HepG2 (cell line): ENCODE measurements at regions not wholly inside any gene's neighbourhood (a gene's known extent, or its start where the extent isn't known, plus 50 kb on each side); places are given as distances from the start of the nearest gene placed in this dataset.

Experiments used
- ATAC-seq: fragments of 200-7000 bp; cut with Tn5 transposase; 3 replicates; pipeline ENCODE4 v1.9.1; 2020; ENCODE audit warnings: mild to moderate bottlenecking, moderate library complexity
- BruUV-seq: library from RNA; stranded (reverse); fragments of 400-500 nt; replicated peaks from 2 replicates; lab custom pipeline; 2021; lab: Mats Ljungman, UMichigan
- CTCF ChIA-PET: fragments of 300-600 bp; formaldehyde crosslinking; extraction: SDS; loops from one replicate; lab custom pipeline; 2021; ENCODE audit warnings: low total read pairs, inconsistent platforms, low intra/inter-chr PET ratio; lab: Yijun Ruan, JAX
- POLR2A ChIA-PET: fragments of 350-600 bp; sonication (Branson Sonifier 250); formaldehyde crosslinking; loops from one replicate; lab custom pipeline; 2020; ENCODE audit warnings: antibody characterized with exemption, inconsistent platforms; lab: Yijun Ruan, JAX
- DNase-seq: peaks from one replicate; pipeline ENCODE4 v3.0.0-alpha.2; 2015; ENCODE audit warnings: low spot score
- FAIRE-seq: peaks from 3 replicates; lab custom pipeline; 2011; peaks lifted over from hg19 to GRCh38; lab: Jason Lieb, UNC
- H2AFZ ChIP-seq: one replicate; pipeline ENCODE4 v1.6.1; 2011; ENCODE audit warnings: low read length, inconsistent platforms
- H3K27ac ChIP-seq: fragments of 300-600 bp; 3 replicates; pipeline ENCODE4 v1.8.0; 2011; ENCODE audit warnings: mixed run types, mild to moderate bottlenecking, mixed read lengths, low read length, inconsistent platforms; ENCODE audit not compliant: insufficient read depth; ENCODE audit errors: extremely low read length
- H3K27me3 ChIP-seq, 2 experiments: fragments of 200-600 bp in 1 of 2; 2 replicates in 1 of 2; 3 replicates in 1 of 2; pipeline versions ENCODE4 v1.6.0 to v1.8.0; 2011; ENCODE audit warnings: low read length in 2 of 2, mild to moderate bottlenecking in 2 of 2, moderate library complexity in 2 of 2, inconsistent platforms in 1 of 2; ENCODE audit not compliant: insufficient read depth in 2 of 2, control insufficient read depth in 1 of 2
- H3K36me3 ChIP-seq, 2 experiments: fragments of 200-600 bp in 1 of 2; replicated peaks in 1 of 2; 2 replicates in 1 of 2; 3 replicates in 1 of 2; pipeline versions ENCODE4 v1.5.1 to v1.8.0; 2011; ENCODE audit warnings: low read length in 2 of 2, inconsistent platforms in 1 of 2; ENCODE audit not compliant: insufficient read depth in 2 of 2, control insufficient read depth in 1 of 2
- H3K4me1 ChIP-seq: 2 replicates; pipeline ENCODE4 v1.5.1; 2012; ENCODE audit warnings: low read length, inconsistent platforms; ENCODE audit not compliant: insufficient read depth
- H3K4me2 ChIP-seq: 2 replicates; pipeline ENCODE4 v1.6.0; 2011; ENCODE audit warnings: low read depth, low read length, inconsistent platforms
- H3K4me3 ChIP-seq, 3 experiments: fragments of 200-600 bp in 1 of 3; sonication (generic), shearing (Covaris generic) in 1 of 3; replicated peaks in 1 of 3; 2 replicates each; pipeline ENCODE4 v1.5.1; 2011 to 2016; ENCODE audit warnings: low read length in 3 of 3, inconsistent platforms in 2 of 3, low read depth in 2 of 3, mild to moderate bottlenecking in 2 of 3, control low read depth in 1 of 3, mixed read lengths in 1 of 3; ENCODE audit not compliant: insufficient read depth in 1 of 3
- H3K79me2 ChIP-seq: one replicate; pipeline ENCODE4 v1.6.1; 2011; ENCODE audit warnings: low read length, inconsistent platforms; ENCODE audit not compliant: insufficient read depth
- H3K9ac ChIP-seq: 2 replicates; pipeline ENCODE4 v1.6.0; 2011; ENCODE audit warnings: mild to moderate bottlenecking, low read depth, low read length, inconsistent platforms; ENCODE audit not compliant: insufficient read depth
- H3K9me3 ChIP-seq: 2 replicates; pipeline ENCODE4 v1.5.1; 2012; ENCODE audit warnings: mild to moderate bottlenecking, low read length
- H4K20me1 ChIP-seq: 2 replicates; pipeline ENCODE4 v1.6.0; 2011; ENCODE audit warnings: inconsistent platforms, mild to moderate bottlenecking, low read length, moderate library complexity; ENCODE audit not compliant: insufficient read depth
- ATF7-NPFF ChIP-seq: sonication (generic); formaldehyde crosslinking; IDR thresholded peaks from 2 replicates; pipeline ENCODE4 v1.8.1; 2023; ENCODE audit warnings: mild to moderate bottlenecking, low read depth, missing genetic modification reagents, moderate library complexity
- CEBPB ChIP-seq: IDR thresholded peaks from 2 replicates; pipeline ENCODE4 v1.6.1; 2011; ENCODE audit warnings: low read depth, low read length, improper control_type of control experiment, borderline replicate concordance
- JARID2 ChIP-seq: sonication (generic); formaldehyde crosslinking; IDR thresholded peaks from 2 replicates; pipeline ENCODE4 v1.8.1; 2023; ENCODE audit warnings: missing genetic modification reagents, inconsistent platforms; ENCODE audit not compliant: insufficient replicate concordance
- KLF11 ChIP-seq: IDR thresholded peaks from 2 replicates; pipeline ENCODE4 v1.6.1; 2016; ENCODE audit warnings: missing compliant biosample characterization
- TSC22D2 ChIP-seq: sonication (generic); formaldehyde crosslinking; IDR thresholded peaks from 2 replicates; pipeline ENCODE4 v1.5.1; 2020; ENCODE audit warnings: missing genetic modification reagents, mild to moderate bottlenecking, borderline replicate concordance
- ZNF432 ChIP-seq: sonication (generic); formaldehyde crosslinking; IDR thresholded peaks from 2 replicates; pipeline ENCODE4 v1.5.0; 2020; ENCODE audit warnings: missing genetic modification reagents, mild to moderate bottlenecking, borderline replicate concordance
- WGBS: methylation state at CpG from one replicate; pipeline ENCODE4 v1.1.6; 2017; ENCODE audit warnings: low lambda C conversion rate; 5-methylcytosine and 5-hydroxymethylcytosine counted together
- in situ Hi-C: cut with HindIII; loops from 2 replicates; pipeline ENCODE4 v1.10.0; 2017; ENCODE audit warnings: low pct_unique_long_range_greater_than_20kb; ENCODE audit not compliant: extremely low pct_ligation_motif_present
- intact Hi-C: fragments of 100-400 bp; cut with micrococcal nuclease; formaldehyde crosslinking; loops from one replicate; pipeline ENCODE4 v1.10.0; 2022; ENCODE audit not compliant: unreplicated experiment
- TF ChIP-seq, protein P1 (sequence below): sonication (generic); formaldehyde crosslinking; IDR thresholded peaks from 2 replicates; pipeline ENCODE4 v1.4.0; 2020; ENCODE audit warnings: missing genetic modification reagents
- TF ChIP-seq, protein P2 (sequence below): IDR thresholded peaks from 2 replicates; pipeline ENCODE4 v1.6.1; 2016; ENCODE audit warnings: mild to moderate bottlenecking
- TF ChIP-seq, protein P3 (sequence below): sonication (generic); formaldehyde crosslinking; IDR thresholded peaks from 2 replicates; pipeline ENCODE4 v1.5.0; 2020; ENCODE audit warnings: missing genetic modification reagents
- TF ChIP-seq, protein P4 (sequence below): sonication (generic); formaldehyde crosslinking; IDR thresholded peaks from 2 replicates; pipeline ENCODE4 v1.4.0; 2020; ENCODE audit warnings: mild to moderate bottlenecking, missing genetic modification reagents

DNA sequence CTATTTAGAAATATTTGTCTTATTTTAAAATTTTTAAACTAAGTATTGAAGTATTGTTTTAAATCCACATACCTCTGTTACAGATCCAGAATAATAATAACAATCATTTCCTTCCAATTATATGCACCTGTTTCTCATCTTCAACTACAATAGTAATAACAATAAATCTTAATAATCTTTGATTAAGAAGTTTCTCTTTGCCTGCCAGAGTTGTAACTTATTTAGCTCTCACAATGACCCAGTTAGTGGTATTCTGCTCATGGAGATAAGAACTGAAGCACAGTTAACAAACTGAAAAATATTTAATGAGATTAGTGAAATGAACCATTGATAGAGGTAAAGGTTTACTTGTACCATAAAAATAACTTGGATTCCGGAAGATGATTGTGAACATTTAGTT is 796.3 kb downstream of the LUZP2 start (continued):
- TF ChIP-seq, protein P1, sequence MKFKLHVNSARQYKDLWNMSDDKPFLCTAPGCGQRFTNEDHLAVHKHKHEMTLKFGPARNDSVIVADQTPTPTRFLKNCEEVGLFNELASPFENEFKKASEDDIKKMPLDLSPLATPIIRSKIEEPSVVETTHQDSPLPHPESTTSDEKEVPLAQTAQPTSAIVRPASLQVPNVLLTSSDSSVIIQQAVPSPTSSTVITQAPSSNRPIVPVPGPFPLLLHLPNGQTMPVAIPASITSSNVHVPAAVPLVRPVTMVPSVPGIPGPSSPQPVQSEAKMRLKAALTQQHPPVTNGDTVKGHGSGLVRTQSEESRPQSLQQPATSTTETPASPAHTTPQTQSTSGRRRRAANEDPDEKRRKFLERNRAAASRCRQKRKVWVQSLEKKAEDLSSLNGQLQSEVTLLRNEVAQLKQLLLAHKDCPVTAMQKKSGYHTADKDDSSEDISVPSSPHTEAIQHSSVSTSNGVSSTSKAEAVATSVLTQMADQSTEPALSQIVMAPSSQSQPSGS (CRISPR knock-in tag), result no peak

DNA sequence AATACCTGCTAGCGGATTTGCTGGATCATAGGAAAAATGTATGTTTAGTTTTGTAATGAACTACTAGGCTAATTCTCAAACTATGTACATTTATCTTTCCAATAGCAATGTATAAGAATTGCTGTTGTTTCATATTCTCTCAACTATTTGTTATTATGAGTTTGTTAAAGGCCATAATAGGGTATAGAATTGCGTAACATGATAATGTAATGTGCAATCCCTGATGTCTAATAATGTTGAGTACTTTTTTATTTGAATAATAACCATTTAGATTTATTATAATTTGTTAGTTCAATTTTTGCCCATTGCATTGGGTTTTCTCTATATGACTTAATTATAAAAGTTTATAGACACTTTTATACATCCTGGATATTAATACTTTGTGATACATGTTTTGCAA is 801.6 kb downstream of the LUZP2 start:
- no peak for FAIRE-seq
- no peak overlapping the region for H2AFZ ChIP-seq
- TF ChIP-seq ATF7-NPFF (no peak), KLF11 (no peak), TSC22D2 (CRISPR knock-in tag) (no peak), CEBPB (peak; percentile 69)
- TF ChIP-seq, all 625 proteins: peak for 1
- Histone ChIP-seq H3K36me3 (no peaks in the 10 kb centered on the region), H3K79me2 (no peaks in the 10 kb centered on the region), H3K4me3 (no peak overlapping the region), H3K27ac (no peak overlapping the region), H3K9ac (no peak overlapping the region), H4K20me1 (no peaks in the 10 kb centered on the region), H3K27me3 (no peaks in the 10 kb centered on the region), H3K4me2 (no peak overlapping the region), H3K9me3 (peaks cover 42% of the 10 kb centered on the region), H3K4me1 (no peaks in the 10 kb centered on the region)
- 49% methylated on average over 2 of the region's 2 CpGs for WGBS
- no peak for ATAC-seq
- in situ Hi-C loops (no loop called here), intact Hi-C loops (no loop called here)
- DNase-seq, result no peak
- no TSS peak for BruUV-seq
- ChIA-PET POLR2A (no interaction called here), CTCF (no interaction called here)

DNA sequence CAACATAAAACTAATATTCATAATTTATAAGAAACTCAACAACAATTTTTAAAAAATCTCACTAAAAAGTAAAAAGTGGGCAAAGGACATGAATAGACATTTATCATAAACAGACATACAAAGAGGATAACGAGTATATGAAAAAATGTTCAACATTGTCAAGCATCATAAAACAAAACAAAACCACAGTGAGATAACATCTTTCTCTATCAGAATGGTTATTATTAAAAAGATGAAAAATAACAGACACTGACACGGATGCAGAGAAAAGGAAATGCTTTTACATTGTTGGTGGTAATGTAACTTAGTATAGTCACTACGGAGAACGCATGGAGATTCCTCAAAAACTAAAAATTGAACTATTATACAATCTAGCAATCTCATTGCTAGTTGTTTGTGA is 813.0 kb downstream of the LUZP2 start:
- ChIA-PET CTCF (no interaction called here), POLR2A (no interaction called here)
- Histone ChIP-seq H3K4me2 (no peak overlapping the region), H3K79me2 (no peaks in the 10 kb centered on the region), H3K36me3 (no peaks in the 10 kb centered on the region), H3K9me3 (peaks cover 29% of the 10 kb centered on the region; the same call in 1 of the 2 replicates), H2AFZ (no peak overlapping the region), H3K4me3 (no peak overlapping the region), H3K27ac (no peak overlapping the region), H4K20me1 (no peaks in the 10 kb centered on the region), H3K4me1 (no peaks in the 10 kb centered on the region), H3K27me3 (no peaks in the 10 kb centered on the region), H3K9ac (no peak overlapping the region)
- ATAC-seq (no peak), DNase-seq (no peak), FAIRE-seq (no peak)
- intact Hi-C loops (no loop called here), in situ Hi-C loops (no loop called here)
- BruUV-seq, result no TSS peak
- 18% methylated on average over 4 of the region's 4 CpGs for WGBS
- TF ChIP-seq JARID2 (CRISPR knock-in tag) (no peak), ZNF432 (CRISPR knock-in tag) (no peak)
- TF ChIP-seq, protein P2, sequence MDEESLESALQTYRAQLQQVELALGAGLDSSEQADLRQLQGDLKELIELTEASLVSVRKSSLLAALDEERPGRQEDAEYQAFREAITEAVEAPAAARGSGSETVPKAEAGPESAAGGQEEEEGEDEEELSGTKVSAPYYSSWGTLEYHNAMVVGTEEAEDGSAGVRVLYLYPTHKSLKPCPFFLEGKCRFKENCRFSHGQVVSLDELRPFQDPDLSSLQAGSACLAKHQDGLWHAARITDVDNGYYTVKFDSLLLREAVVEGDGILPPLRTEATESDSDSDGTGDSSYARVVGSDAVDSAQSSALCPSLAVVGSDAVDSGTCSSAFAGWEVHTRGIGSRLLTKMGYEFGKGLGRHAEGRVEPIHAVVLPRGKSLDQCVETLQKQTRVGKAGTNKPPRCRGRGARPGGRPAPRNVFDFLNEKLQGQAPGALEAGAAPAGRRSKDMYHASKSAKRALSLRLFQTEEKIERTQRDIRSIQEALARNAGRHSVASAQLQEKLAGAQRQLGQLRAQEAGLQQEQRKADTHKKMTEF, result no peak
- TF ChIP-seq, protein P3, sequence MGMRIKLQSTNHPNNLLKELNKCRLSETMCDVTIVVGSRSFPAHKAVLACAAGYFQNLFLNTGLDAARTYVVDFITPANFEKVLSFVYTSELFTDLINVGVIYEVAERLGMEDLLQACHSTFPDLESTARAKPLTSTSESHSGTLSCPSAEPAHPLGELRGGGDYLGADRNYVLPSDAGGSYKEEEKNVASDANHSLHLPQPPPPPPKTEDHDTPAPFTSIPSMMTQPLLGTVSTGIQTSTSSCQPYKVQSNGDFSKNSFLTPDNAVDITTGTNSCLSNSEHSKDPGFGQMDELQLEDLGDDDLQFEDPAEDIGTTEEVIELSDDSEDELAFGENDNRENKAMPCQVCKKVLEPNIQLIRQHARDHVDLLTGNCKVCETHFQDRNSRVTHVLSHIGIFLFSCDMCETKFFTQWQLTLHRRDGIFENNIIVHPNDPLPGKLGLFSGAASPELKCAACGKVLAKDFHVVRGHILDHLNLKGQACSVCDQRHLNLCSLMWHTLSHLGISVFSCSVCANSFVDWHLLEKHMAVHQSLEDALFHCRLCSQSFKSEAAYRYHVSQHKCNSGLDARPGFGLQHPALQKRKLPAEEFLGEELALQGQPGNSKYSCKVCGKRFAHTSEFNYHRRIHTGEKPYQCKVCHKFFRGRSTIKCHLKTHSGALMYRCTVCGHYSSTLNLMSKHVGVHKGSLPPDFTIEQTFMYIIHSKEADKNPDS (CRISPR knock-in tag), result no peak
- TF ChIP-seq, protein P4, sequence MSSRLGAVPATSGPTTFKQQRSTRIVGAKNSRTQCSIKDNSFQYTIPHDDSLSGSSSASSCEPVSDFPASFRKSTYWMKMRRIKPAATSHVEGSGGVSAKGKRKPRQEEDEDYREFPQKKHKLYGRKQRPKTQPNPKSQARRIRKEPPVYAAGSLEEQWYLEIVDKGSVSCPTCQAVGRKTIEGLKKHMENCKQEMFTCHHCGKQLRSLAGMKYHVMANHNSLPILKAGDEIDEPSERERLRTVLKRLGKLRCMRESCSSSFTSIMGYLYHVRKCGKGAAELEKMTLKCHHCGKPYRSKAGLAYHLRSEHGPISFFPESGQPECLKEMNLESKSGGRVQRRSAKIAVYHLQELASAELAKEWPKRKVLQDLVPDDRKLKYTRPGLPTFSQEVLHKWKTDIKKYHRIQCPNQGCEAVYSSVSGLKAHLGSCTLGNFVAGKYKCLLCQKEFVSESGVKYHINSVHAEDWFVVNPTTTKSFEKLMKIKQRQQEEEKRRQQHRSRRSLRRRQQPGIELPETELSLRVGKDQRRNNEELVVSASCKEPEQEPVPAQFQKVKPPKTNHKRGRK (CRISPR knock-in tag), result no peak
